GM21528 (cell line): ENCODE measurements at regions not wholly inside any gene's neighbourhood (a gene's known extent, or its start where the extent isn't known, plus 50 kb on each side); places are given as distances from the start of the nearest gene placed in this dataset.
"Not testable (repeated sequence)": the region's sequence is repeated elsewhere in the genome, so short reads cannot be mapped to it uniquely, and the experiment has no call there.

ENCODE experiments used
- ATAC-seq: cut with Tn5 transposase; IDR thresholded peaks from one replicate; pipeline ENCODE4 v1.9.1; 2021; ENCODE audit warnings: mild to moderate bottlenecking, moderate library complexity; ENCODE audit not compliant: unreplicated experiment, low FRiP score

GRCh38 chr10:81192221-81192788 is 654.6 kb downstream of the SH2D4B start:
- ATAC-seq, result no peak

GRCh38 chr10:81200801-81201200 is 663.1 kb downstream of the SH2D4B start:
- no peak for ATAC-seq

- ATAC-seq, result not testable (repeated sequence)
Observed at GRCh38 chr10:81207359-81207758, 667.6 kb upstream of the NRG3 start.

DNA sequence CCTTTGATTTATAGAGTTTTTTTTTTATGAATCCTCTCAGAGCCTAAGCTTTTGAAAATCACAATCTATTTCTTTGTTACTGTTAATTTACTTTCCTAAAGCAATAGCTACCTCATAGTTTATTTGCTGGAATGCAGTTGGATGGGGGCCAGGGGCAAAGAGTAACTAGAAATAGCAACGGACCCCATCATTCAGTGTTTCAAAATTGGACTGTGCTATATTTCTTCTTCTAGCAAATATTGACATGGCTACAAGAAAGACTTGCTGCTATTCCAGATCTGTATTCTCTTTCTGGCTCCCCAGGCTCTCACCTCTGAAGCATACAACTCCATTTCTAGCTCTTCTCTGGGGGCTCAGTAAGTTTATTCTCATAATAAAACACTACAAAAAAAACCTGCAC is 661.6 kb upstream of the NRG3 start:
- ATAC-seq, result no peak

DNA sequence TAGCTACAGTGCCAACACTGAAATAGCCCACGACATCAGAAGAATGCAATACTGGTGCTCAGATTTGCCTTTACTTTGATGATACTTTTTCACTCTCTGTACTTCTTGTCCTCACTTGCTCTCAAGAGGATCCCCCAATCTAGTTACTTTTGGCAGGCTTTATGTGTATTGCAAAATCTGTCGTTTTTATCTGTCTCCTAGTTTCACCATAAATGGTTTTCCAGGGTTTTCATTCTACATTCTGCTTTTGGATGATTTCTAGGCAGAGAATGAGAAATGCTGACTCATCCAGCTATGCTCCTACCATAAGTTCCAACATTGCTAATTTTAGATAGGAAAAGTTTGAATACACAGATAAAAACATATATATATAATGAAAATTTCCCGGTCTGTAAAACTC is 659.5 kb upstream of the NRG3 start:
- no peak for ATAC-seq

DNA sequence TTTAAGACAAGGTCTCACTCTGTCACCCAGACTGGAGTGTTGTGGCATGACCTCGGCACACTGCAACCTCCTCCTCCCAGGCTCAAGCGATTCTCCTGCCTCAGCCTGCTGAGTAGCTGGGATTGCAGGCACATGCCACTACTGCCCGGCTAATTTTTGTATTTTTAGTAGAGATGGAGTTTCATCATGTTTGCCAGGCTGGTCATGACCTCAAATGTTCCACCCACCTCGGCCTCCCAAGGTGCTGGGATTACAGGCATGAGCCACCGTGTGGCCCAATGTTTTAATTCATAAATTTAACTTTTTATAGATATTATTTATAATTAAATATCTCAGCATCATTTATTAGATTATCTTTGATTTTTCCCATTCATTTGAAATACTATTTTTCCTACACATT is 658.0 kb upstream of the NRG3 start:
- no peak for ATAC-seq

- no peak for ATAC-seq
Observed at GRCh38 chr10:81218307-81218706, 656.7 kb upstream of the NRG3 start.

DNA sequence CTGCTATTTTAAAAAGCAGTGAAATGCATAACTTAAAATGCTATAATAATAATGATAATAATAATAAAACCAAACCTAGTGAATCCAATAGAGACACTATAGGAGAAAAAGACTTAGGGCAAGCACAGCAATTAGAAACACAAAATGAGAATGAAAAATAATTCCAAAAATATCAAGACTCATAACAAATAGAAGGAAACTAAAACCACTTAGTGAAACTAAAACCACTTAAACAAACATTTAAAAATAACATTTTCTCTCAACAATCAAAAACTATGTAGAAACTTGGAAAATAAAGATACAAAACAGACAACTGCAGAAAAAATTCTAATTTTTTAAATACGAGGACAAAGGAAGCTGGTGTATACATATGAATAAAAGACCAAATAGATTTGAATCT is 655.2 kb upstream of the NRG3 start:
- no peak for ATAC-seq

DNA sequence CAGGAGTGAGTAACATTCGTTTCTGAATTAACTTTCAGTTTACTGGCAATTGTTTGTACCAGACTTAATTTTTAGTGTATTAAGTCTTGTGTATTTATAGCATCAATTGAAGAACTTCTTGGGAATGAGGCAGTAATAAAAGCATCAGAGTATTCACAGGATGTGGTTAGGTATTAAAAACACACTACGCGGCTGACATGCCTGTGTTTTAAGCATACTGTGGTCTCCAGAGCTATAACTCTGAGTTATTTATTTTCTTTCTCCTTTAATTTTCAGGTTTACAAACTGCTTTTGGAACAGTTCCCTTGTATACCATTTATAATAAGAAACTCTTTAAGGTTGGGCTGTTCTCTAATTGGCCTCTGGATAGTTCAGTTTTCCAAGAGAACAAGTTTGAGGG is 626.1 kb upstream of the NRG3 start:
- no peak for ATAC-seq

DNA sequence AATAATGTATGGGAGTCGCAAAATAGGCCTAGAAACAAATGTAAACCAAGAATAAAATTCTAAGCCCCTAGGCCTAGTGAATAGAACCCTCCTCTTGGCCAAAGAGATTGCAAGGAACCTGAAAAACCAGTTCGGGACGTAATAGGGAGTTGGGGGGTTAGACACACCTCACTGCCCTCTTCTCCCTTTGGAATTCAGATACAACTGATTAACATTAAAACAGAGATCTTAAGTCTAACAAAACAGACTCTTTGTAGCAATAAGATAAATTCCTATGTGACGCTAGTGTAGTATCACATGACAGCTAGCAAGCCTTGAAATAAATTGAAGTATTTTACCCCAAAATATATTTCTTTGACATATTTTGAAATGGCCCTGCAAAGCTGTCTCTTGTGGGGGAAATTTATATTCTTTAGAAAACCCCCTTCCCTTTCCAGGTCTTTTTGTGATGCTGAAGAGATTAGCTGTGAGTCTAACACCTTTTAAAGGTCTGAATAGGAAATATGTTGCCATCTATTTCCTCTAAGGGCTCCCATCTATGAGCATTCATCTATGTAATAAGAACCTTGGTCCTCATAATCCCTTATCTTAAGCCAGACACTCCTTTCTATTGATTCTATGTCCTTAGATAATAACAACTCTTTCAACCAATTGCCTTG is 623.4 kb upstream of the NRG3 start:
- no peak for ATAC-seq

GRCh38 chr10:81264991-81265390 is 610.0 kb upstream of the NRG3 start:
- ATAC-seq, result not testable (repeated sequence)

- no peak for ATAC-seq
Observed at GRCh38 chr10:81270051-81270450, 604.9 kb upstream of the NRG3 start.

DNA sequence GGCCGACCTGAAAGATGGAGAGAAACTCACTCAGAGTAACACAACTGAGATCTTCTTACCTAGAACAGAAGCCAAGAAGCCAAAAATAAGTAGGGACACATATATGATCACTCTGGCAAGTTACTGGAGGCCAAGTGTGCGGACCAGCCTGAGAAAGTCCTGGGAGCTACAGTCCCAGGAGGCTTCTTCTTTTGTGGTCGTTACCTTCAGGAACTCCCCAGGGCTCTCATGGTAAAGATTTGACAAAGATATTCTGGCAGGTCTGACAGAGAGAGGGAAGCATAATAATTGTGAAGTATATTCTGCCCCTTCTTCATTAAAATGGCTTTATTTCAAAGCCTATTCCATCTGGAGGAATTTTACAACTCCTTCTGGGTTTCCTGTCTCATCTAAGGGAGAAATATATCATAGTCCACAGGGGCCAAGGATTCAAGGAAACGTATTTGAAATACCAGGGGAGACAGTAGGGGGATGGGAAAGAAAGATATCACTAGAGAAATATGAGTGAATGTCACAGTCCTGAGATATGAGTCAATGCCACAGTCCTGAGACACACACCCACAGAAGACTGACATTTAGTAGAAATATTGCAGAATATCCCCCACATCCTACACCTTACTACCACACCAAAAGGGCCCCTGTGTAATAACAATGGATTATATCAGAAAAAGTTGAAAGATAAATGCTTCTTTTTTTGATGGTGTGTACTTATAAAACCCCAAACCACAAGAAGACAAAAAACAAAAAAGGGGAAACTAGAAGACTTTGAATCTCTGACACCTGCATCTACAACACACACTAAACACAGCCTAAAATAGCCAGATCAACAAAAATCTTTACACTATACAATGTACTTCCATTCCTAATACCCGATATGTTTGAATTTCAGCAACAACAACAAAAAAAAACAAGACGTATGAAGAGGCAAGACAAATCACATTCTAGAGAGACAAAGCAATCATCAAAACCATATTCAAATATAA is 594.2 kb upstream of the NRG3 start:
- ATAC-seq, result no peak

DNA sequence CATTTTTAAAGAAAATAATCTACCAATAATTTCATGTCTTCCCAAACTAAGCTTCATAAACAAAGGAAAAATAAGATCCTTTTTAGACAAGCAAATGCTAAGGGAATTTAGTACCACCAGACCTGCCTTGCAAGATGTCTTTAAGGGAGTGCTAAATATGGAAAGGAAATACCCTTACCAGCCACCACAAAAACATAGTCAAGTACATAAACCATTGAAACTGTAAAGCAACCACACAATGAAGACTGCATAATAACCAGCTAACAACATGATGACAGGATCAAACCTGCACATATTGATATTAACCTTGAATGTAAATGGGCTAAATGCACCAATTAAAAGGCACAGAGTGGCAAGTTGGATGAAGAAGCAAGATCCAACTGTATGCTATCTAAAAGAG is 586.5 kb upstream of the NRG3 start:
- no peak for ATAC-seq

DNA sequence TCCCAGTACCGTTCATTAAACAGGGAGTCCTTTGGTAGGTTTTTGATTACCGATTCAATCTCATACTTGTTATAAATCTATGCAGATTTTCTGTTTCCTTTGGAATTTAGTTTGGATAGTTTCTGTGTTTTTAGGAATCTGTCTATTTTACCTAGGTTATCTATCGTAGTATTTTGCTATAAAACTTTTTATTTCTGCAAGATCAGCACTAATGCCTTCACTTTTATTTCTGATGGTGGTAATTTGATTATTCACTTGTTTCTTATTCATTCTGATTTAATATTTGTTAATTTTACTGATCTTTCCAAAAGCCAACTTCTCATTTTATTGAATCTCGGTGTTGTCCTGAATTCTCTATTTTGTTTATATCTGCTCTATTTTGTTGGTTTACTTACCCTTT is 577.7 kb upstream of the NRG3 start:
- no peak for ATAC-seq

DNA sequence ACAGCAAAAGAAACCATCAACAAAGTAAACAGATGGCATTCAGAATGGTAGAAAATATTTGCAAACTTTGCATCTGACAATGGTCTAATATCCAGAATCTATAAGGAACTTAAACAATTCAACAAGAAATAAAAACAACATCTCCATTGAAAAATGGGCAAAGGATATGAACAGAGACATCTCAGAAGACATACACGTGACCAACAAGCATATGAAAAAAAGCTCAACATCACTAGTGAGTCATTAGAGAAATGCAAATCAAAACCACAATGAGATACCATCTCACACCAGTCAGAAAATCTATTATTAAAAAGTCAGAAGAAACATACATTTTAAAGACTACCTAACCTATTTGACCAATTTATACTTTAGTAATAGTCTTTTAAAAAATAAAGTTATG is 571.3 kb upstream of the NRG3 start:
- no peak for ATAC-seq

GRCh38 chr10:81306971-81307782 is 567.8 kb upstream of the NRG3 start:
- ATAC-seq, result no peak

DNA sequence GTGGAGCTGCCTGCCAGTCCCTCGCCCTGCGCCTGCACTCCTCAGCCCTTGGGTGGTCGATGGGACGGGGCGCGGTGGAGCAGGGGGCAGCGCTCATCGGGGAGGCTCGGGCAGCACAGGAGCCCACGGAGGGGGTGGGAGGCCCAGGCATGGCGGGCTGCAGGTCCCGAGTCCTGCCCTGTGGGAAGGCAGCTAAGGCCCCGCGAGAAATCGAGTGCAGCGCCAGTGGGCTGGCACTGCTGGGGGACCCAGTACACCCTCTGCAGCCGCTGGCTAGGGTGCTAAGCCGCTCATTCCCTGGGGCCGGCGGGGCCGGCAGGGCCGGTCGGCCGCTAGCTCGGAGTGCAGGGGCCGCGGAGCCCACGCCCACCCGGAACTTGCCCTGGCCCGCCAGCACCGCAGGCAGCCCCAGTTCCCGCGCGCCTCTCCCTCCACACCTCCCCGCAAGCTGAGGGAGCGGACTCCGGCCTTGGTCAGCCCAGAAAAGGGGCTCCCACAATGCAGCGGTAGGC is 565.9 kb upstream of the NRG3 start:
- no peak for ATAC-seq

- no peak for ATAC-seq
Observed at GRCh38 chr10:81314471-81314870, 560.5 kb upstream of the NRG3 start.

DNA sequence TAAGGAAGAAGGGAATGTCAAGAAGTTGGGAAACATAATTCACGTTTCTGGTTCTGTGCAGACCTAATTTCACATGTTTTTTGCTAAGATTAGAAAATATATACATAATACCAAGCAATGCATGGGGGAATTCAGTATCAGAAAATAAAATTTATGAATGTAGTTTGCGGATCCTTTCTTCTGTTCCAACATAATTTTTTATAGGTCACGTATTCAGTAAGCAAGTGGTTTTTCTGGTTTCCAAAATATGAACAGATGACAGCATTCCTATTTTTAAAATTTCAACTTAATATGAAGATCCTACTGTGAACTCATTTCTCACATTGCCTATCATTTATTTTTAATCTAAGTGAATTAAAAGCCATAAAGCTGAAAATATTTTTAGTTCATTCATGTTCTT is 560.0 kb upstream of the NRG3 start:
- no peak for ATAC-seq
